CD4-positive, alpha-beta T cell (primary cell): ENCODE measurements at regions not wholly inside any gene's neighbourhood (a gene's known extent, or its start where the extent isn't known, plus 50 kb on each side); places are given as distances from the start of the nearest gene placed in this dataset.

Experiments
- ATAC-seq: fragments of 200-7000 bp; cut with Tn5 transposase; one replicate; pipeline ENCODE4 v1.10.0; 2022; ENCODE audit warnings: mild to moderate bottlenecking; ENCODE audit not compliant: poor library complexity
- CTCF ChIA-PET: fragments of 350-600 bp; sonication (Branson Sonifier 250); formaldehyde crosslinking; loops from one replicate; lab custom pipeline; 2021; ENCODE audit warnings: antibody characterized with exemption, inconsistent platforms; lab: Charles Lee
- POLR2A ChIA-PET: fragments of 350-600 bp; sonication (Branson Sonifier 250); formaldehyde crosslinking; loops from one replicate; lab custom pipeline; 2021; ENCODE audit warnings: antibody characterized with exemption, inconsistent platforms; lab: Charles Lee
- DNase-seq, 14 experiments: peaks; one replicate each; pipeline ENCODE4 v3.0.0-alpha.2; 2013 to 2020; ENCODE audit warnings: mixed read lengths in 2 of 14
- H3K27ac ChIP-seq, 2 donors: one replicate each; pipeline versions ENCODE4 v1.5.1 to v1.7.0; 2013; ENCODE audit warnings: low read length in 2 of 2, low read depth in 1 of 2, mild to moderate bottlenecking in 1 of 2
- H3K27me3 ChIP-seq, 2 experiments: 1 replicate in 1 of 2; 2 replicates in 1 of 2; pipeline versions ENCODE4 v1.6.1 to v1.7.0; 2013; ENCODE audit warnings: low read length in 2 of 2, control low read depth in 1 of 2, mild to moderate bottlenecking in 1 of 2, moderate library complexity in 1 of 2; ENCODE audit not compliant: insufficient read depth in 2 of 2, control insufficient read depth in 1 of 2
- H3K36me3 ChIP-seq: one replicate; pipeline ENCODE4 v1.6.1; 2013; ENCODE audit warnings: low read length, control low read depth; ENCODE audit not compliant: insufficient read depth
- H3K4me1 ChIP-seq: one replicate; pipeline ENCODE4 v1.6.1; 2013; ENCODE audit warnings: low read length, control low read depth; ENCODE audit not compliant: insufficient read depth
- H3K4me3 ChIP-seq: one replicate; pipeline ENCODE4 v1.5.1; 2013; ENCODE audit warnings: mild to moderate bottlenecking, low read length, moderate library complexity
- H3K9me3 ChIP-seq, 2 experiments: 1 replicate in 1 of 2; 2 replicates in 1 of 2; pipeline versions ENCODE4 v1.6.1 to v1.7.0; 2013; ENCODE audit warnings: low read length in 2 of 2, mild to moderate bottlenecking in 2 of 2, control low read depth in 1 of 2, moderate library complexity in 1 of 2; ENCODE audit not compliant: control insufficient read depth in 1 of 2, insufficient read depth in 1 of 2
- H3K27ac Mint-ChIP-seq: one replicate; pipeline ENCODE4 v1.8.0; 2020; ENCODE audit warnings: mixed read lengths
- H3K27me3 Mint-ChIP-seq: one replicate; pipeline ENCODE4 v1.8.0; 2021; ENCODE audit warnings: mixed read lengths
- H3K36me3 Mint-ChIP-seq: one replicate; pipeline ENCODE4 v1.8.0; 2021; ENCODE audit warnings: low read depth, mixed read lengths
- H3K4me1 Mint-ChIP-seq: one replicate; pipeline ENCODE4 v1.8.0; 2021; ENCODE audit warnings: low read depth, mixed read lengths
- H3K4me3 Mint-ChIP-seq: one replicate; pipeline ENCODE4 v1.8.0; 2020; ENCODE audit warnings: mild to moderate bottlenecking, mixed read lengths
- H3K9me3 Mint-ChIP-seq: one replicate; pipeline ENCODE4 v1.8.0; 2020; ENCODE audit warnings: mixed read lengths
- intact Hi-C, 2 experiments: fragments of 100-400 bp; cut with DNase I in 1 of 2; cut with micrococcal nuclease in 1 of 2; formaldehyde crosslinking; loops; one replicate each; pipeline versions ENCODE4 v1.15.1 to v1.9.0; 2023 to 2025; cut with DNase I, micrococcal nuclease
- TF ChIP-seq, protein P1 (sequence below): fragments of 200-600 bp; IDR thresholded peaks from one replicate; pipeline ENCODE4 v1.8.0; 2022; ENCODE audit warnings: antibody characterized with exemption, mild to moderate bottlenecking

DNA sequence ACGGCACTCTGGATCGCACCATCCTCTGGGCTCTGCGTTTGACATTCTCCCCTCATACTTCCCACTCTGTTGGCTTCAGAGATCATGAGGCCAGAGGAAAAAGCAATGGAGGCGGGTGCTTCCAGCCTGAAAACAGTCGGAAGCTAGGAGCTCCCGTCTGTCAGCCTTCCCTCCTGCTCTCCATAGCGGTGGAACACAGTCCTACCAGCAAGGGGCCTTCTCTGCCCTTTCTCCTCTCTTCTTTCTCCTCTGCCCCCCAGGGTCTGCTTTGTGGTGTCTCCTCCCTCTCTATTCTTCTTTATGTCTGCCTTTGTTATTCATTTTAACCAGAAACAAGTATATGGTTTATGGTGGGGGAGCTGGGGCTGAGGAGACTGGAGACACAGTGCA, 152.5 kb upstream of the NFIB start:
- H3K27me3 Mint-ChIP-seq = peaks cover 8% of the 10 kb centered on the region
- Histone ChIP-seq H3K27ac (no peak overlapping the region), H3K36me3 (no peaks in the 10 kb centered on the region), H3K27me3 (no peaks in the 10 kb centered on the region), H3K4me3 (no peak overlapping the region), H3K4me1 (no peaks in the 10 kb centered on the region), H3K9me3 (no peaks in the 10 kb centered on the region)
- H3K36me3 Mint-ChIP-seq = no peaks in the 10 kb centered on the region
- intact Hi-C loops = no loop called here
- H3K4me3 Mint-ChIP-seq = no peak overlapping the region
- ATAC-seq (no peak), DNase-seq (no peak)
- CTCF ChIA-PET = no interaction called here
- H3K27ac Mint-ChIP-seq = no peak overlapping the region
- no peaks in the 10 kb centered on the region for H3K9me3 Mint-ChIP-seq
- POLR2A ChIA-PET = no interaction called here
- TF ChIP-seq, protein P1, sequence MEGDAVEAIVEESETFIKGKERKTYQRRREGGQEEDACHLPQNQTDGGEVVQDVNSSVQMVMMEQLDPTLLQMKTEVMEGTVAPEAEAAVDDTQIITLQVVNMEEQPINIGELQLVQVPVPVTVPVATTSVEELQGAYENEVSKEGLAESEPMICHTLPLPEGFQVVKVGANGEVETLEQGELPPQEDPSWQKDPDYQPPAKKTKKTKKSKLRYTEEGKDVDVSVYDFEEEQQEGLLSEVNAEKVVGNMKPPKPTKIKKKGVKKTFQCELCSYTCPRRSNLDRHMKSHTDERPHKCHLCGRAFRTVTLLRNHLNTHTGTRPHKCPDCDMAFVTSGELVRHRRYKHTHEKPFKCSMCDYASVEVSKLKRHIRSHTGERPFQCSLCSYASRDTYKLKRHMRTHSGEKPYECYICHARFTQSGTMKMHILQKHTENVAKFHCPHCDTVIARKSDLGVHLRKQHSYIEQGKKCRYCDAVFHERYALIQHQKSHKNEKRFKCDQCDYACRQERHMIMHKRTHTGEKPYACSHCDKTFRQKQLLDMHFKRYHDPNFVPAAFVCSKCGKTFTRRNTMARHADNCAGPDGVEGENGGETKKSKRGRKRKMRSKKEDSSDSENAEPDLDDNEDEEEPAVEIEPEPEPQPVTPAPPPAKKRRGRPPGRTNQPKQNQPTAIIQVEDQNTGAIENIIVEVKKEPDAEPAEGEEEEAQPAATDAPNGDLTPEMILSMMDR = no peak
- no peaks in the 10 kb centered on the region for H3K4me1 Mint-ChIP-seq

DNA sequence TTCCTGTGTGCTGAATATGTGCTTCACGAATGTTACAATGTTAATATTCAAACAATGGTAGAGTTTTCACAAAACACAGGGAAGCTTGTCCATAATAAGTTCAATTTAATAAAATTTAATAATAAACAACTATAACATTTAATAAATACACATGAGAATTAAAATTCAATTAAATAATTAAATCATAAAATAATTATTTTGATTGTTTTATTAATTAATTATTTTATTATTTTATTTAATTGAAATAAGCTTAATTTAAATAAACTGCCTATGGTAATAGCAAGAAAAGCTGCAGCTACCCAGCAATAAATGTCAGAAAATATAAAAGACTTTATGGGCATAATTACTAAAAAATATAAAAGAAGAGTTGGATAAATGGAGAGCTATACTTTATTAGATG, 149.0 kb upstream of the NFIB start:
- H3K27ac ChIP-seq = no peak overlapping the region
- ChIA-PET CTCF (no interaction called here), POLR2A (no interaction called here)
- H3K4me3 Mint-ChIP-seq = no peak overlapping the region
- peaks cover 3% of the 10 kb centered on the region for H3K27me3 Mint-ChIP-seq
- H3K27me3 ChIP-seq = no peaks in the 10 kb centered on the region
- H3K27ac Mint-ChIP-seq = no peak overlapping the region
- H3K9me3 ChIP-seq = no peaks in the 10 kb centered on the region
- H3K4me3 ChIP-seq = no peak overlapping the region
- no peaks in the 10 kb centered on the region for H3K4me1 ChIP-seq
- no peaks in the 10 kb centered on the region for H3K36me3 Mint-ChIP-seq
- DNase-seq (no peak), ATAC-seq (no peak)
- intact Hi-C loops = no loop called here
- H3K4me1 Mint-ChIP-seq = no peaks in the 10 kb centered on the region
- peaks cover 2% of the 10 kb centered on the region for H3K9me3 Mint-ChIP-seq
- no peaks in the 10 kb centered on the region for H3K36me3 ChIP-seq
- TF ChIP-seq, protein P1 = no peak

DNA sequence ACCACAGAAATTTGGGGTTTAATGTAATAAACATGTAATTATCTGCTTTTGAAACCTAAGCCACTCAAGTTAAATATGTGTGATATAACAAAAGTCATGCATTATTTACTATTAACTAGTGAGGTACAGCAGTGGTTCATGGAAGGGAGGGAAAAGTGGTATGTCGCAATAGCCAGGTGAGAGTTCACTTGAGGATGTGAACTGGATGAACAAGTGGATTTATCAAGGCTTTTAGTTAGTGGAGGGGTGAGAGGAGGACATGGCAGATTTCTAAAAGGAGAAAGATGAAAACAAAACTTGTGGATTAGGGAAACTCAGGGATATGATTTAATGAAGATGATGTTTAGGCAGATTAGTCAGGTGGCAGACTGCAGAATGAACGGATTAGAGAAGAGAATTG, 141.3 kb upstream of the NFIB start:
- peaks cover 4% of the 10 kb centered on the region for H3K27me3 Mint-ChIP-seq
- Histone ChIP-seq H3K27ac (no peak overlapping the region), H3K4me1 (no peaks in the 10 kb centered on the region), H3K36me3 (no peaks in the 10 kb centered on the region), H3K9me3 (no peaks in the 10 kb centered on the region), H3K27me3 (no peaks in the 10 kb centered on the region), H3K4me3 (no peak overlapping the region)
- H3K36me3 Mint-ChIP-seq = no peaks in the 10 kb centered on the region
- no peaks in the 10 kb centered on the region for H3K9me3 Mint-ChIP-seq
- POLR2A ChIA-PET = no interaction called here
- no peaks in the 10 kb centered on the region for H3K4me1 Mint-ChIP-seq
- DNase-seq (no peak), ATAC-seq (no peak)
- H3K4me3 Mint-ChIP-seq = no peak overlapping the region
- TF ChIP-seq, protein P1 = no peak
- no peak overlapping the region for H3K27ac Mint-ChIP-seq
- intact Hi-C loops = no loop called here
- CTCF ChIA-PET = no interaction called here
